HCT116 (cell line): ENCODE measurements at regions not wholly inside any gene's neighbourhood (a gene's known extent, or its start where the extent isn't known, plus 50 kb on each side); places are given as distances from the start of the nearest gene placed in this dataset.

ENCODE experiments used
- ATAC-seq: fragments of 200-7000 bp; cut with Tn5 transposase; 2 replicates; pipeline ENCODE4 v1.9.1; 2020; ENCODE audit warnings: mild to moderate bottlenecking, moderate library complexity
- BruUV-seq: library from RNA; stranded (reverse); fragments of 400-500 nt; replicated peaks from 2 replicates; lab custom pipeline; 2021; lab: Mats Ljungman, UMichigan
- CTCF ChIA-PET: fragments of 300-600 bp; sonication (Branson Sonifier 250); formaldehyde crosslinking; loops from one replicate; lab custom pipeline; 2021; ENCODE audit warnings: antibody characterized with exemption; lab: Charles Lee
- POLR2A ChIA-PET: fragments of 300-600, 350-600 bp; sonication (Branson Sonifier 250); formaldehyde crosslinking; loops from one replicate; lab custom pipeline; 2021; ENCODE audit warnings: antibody characterized with exemption; lab: Charles Lee
- RAD21 ChIA-PET, 2 experiments: fragments of 300-600 bp; sonication (Branson Sonifier 250); formaldehyde crosslinking; loops; one replicate each; lab custom pipeline; 2023; ENCODE audit warnings: low total read pairs in 2 of 2; ENCODE audit not compliant: uncharacterized antibody in 2 of 2, unreplicated experiment in 2 of 2, low non-redundant PET in 1 of 2; lab: Charles Lee
- DNase-seq: peaks from one replicate; pipeline ENCODE4 v3.0.0-alpha.2; 2010; ENCODE audit warnings: low read depth, low spot score
- H2AFZ ChIP-seq: fragments of 200-600 bp; shearing (Covaris generic), sonication (generic); 2 replicates; pipeline ENCODE4 v1.6.1; 2017; ENCODE audit warnings: low read depth, mixed run types, mixed read lengths, antibody characterized with exemption, low read length; ENCODE audit not compliant: poor library complexity, severe bottlenecking
- H3K27ac ChIP-seq: 2 replicates; pipeline ENCODE4 v1.5.1; 2012; ENCODE audit warnings: low read depth, low read length
- H3K27me3 ChIP-seq: fragments of 200-600 bp; sonication (generic); 2 replicates; pipeline ENCODE4 v1.6.1; 2016; ENCODE audit warnings: mixed run types, low read length, mixed read lengths; ENCODE audit not compliant: insufficient read depth
- H3K36me3 ChIP-seq, 2 experiments: fragments of 200-500 bp in 1 of 2; fragments of 200-600 bp in 1 of 2; sonication (Bioruptor generic) in 1 of 2; sonication (generic) in 1 of 2; 2 replicates each; pipeline versions ENCODE4 v1.5.1 to v1.6.1; 2014 to 2016; ENCODE audit warnings: low read length in 2 of 2, inconsistent platforms in 1 of 2, mixed read lengths in 1 of 2, mixed run types in 1 of 2; ENCODE audit not compliant: insufficient read depth in 2 of 2, control insufficient read depth in 1 of 2
- H3K4me1 ChIP-seq, 2 experiments: fragments of 200-600 bp in 1 of 2; sonication (generic) in 1 of 2; 2 replicates each; pipeline versions ENCODE4 v1.5.1 to v1.6.1; 2012 to 2017; ENCODE audit warnings: low read length in 2 of 2, inconsistent platforms in 1 of 2, mild to moderate bottlenecking in 1 of 2, mixed read lengths in 1 of 2, mixed run types in 1 of 2, moderate library complexity in 1 of 2; ENCODE audit not compliant: insufficient read depth in 2 of 2, control insufficient read depth in 1 of 2
- H3K4me2 ChIP-seq: fragments of 200-600 bp; sonication (generic); 2 replicates; pipeline ENCODE4 v1.6.1; 2017; ENCODE audit warnings: mixed run types, low read length, mixed read lengths
- H3K4me3 ChIP-seq, 2 experiments: fragments of 200-600 bp in 1 of 2; sonication (generic) in 1 of 2; replicated peaks in 1 of 2; 2 replicates each; pipeline ENCODE4 v1.5.1; 2011 to 2016; ENCODE audit warnings: low read length in 2 of 2, control low read depth in 1 of 2, low read depth in 1 of 2, mild to moderate bottlenecking in 1 of 2, mixed read lengths in 1 of 2, mixed run types in 1 of 2
- H3K79me2 ChIP-seq: fragments of 200-600 bp; sonication (generic); 2 replicates; pipeline ENCODE4 v1.6.1; 2017; ENCODE audit warnings: mild to moderate bottlenecking, mixed run types, low read length, moderate library complexity, mixed read lengths; ENCODE audit not compliant: insufficient read depth
- H3K9ac ChIP-seq: fragments of 200-600 bp; sonication (generic); 2 replicates; pipeline ENCODE4 v1.6.1; 2016; ENCODE audit warnings: low read length, mixed read lengths
- H3K9me2 ChIP-seq: fragments of 200-600 bp; sonication (generic), shearing (Covaris generic); 2 replicates; pipeline ENCODE4 v1.6.1; 2017; ENCODE audit warnings: mixed run types, mild to moderate bottlenecking, moderate library complexity; ENCODE audit not compliant: insufficient read depth
- H3K9me3 ChIP-seq, 2 experiments: fragments of 200-500 bp in 1 of 2; fragments of 200-600 bp in 1 of 2; sonication (Bioruptor generic) in 1 of 2; sonication (generic) in 1 of 2; 2 replicates each; pipeline ENCODE4 v1.6.1; 2014 to 2017; ENCODE audit warnings: low read length in 2 of 2, mixed read lengths in 2 of 2, inconsistent platforms in 1 of 2, low read depth in 1 of 2, mild to moderate bottlenecking in 1 of 2, mixed run types in 1 of 2, moderate library complexity in 1 of 2; ENCODE audit not compliant: control insufficient read depth in 1 of 2, insufficient read depth in 1 of 2
- H4K20me1 ChIP-seq: fragments of 200-600 bp; sonication (generic), shearing (Covaris generic); 2 replicates; pipeline ENCODE4 v1.6.1; 2017; ENCODE audit warnings: mixed run types, mild to moderate bottlenecking, moderate library complexity; ENCODE audit not compliant: insufficient read depth
- CBX3 ChIP-seq: IDR thresholded peaks from 2 replicates; pipeline ENCODE4 v1.6.1; 2012; ENCODE audit warnings: low read depth
- CEBPB ChIP-seq: IDR thresholded peaks from 2 replicates; pipeline ENCODE4 v1.6.1; 2012; ENCODE audit warnings: low read depth
- ELF1 ChIP-seq: IDR thresholded peaks from 2 replicates; pipeline ENCODE4 v1.6.1; 2012; ENCODE audit warnings: low read depth, borderline replicate concordance
- EZH2phosphoT487 ChIP-seq: fragments of 200-600 bp; IDR thresholded peaks from 2 replicates; pipeline ENCODE4 v1.6.1; 2018; ENCODE audit warnings: antibody characterized with exemption, borderline replicate concordance
- FOSL1 ChIP-seq: IDR thresholded peaks from 2 replicates; pipeline ENCODE4 v1.6.1; 2012; ENCODE audit warnings: low read depth
- JUND ChIP-seq: IDR thresholded peaks from 2 replicates; pipeline ENCODE4 v1.6.1; 2012
- POLR2A ChIP-seq: IDR thresholded peaks from 2 replicates; pipeline ENCODE4 v1.7.0; 2011; ENCODE audit warnings: borderline replicate concordance; ENCODE audit not compliant: insufficient read depth, insufficient read length; ENCODE audit errors: extremely low read depth
- POLR2AphosphoS5 ChIP-seq: IDR thresholded peaks from 2 replicates; pipeline ENCODE4 v1.6.1; 2011; ENCODE audit warnings: mild to moderate bottlenecking, low read depth, low read length, moderate library complexity
- RAD21 ChIP-seq: IDR thresholded peaks from 2 replicates; pipeline ENCODE4 v1.6.1; 2012; ENCODE audit warnings: low read depth, mild to moderate bottlenecking
- SIN3A ChIP-seq: IDR thresholded peaks from 2 replicates; pipeline ENCODE4 v1.6.1; 2012; ENCODE audit warnings: low read depth
- SRF ChIP-seq: IDR thresholded peaks from 2 replicates; pipeline ENCODE4 v1.6.1; 2012; ENCODE audit warnings: low read depth
- TCF7L2 ChIP-seq: IDR thresholded peaks from 2 replicates; pipeline ENCODE4 v1.7.0; 2011; ENCODE audit warnings: borderline replicate concordance, inconsistent platforms; ENCODE audit not compliant: insufficient read depth, insufficient read length; ENCODE audit errors: extremely low read depth
- YY1 ChIP-seq: IDR thresholded peaks from 2 replicates; pipeline ENCODE4 v1.6.1; 2011; ENCODE audit warnings: low read length, low read depth, moderate library complexity, mild to moderate bottlenecking; ENCODE audit not compliant: insufficient replicate concordance; ENCODE audit errors: extremely low read depth
- ZFX ChIP-seq: fragments of 450-650 bp; IDR thresholded peaks from 2 replicates; pipeline ENCODE4 v1.6.1; 2017
- intact Hi-C: fragments of 100-400 bp; cut with micrococcal nuclease; formaldehyde crosslinking; loops from 2 replicates; pipeline ENCODE4 v1.10.0; 2022
- TF ChIP-seq, protein P1 (sequence below): IDR thresholded peaks from 2 replicates; pipeline ENCODE4 v1.6.1; 2012
- TF ChIP-seq, protein P2 (sequence below): IDR thresholded peaks from 2 replicates; pipeline ENCODE4 v1.6.1; 2011; ENCODE audit warnings: mild to moderate bottlenecking, low read length, moderate library complexity; ENCODE audit not compliant: insufficient replicate concordance; ENCODE audit errors: extremely low read depth
- TF ChIP-seq, protein P3 (sequence below): IDR thresholded peaks from 2 replicates; pipeline ENCODE4 v1.6.1; 2012; ENCODE audit warnings: low read depth
- TF ChIP-seq, protein P4 (sequence below): IDR thresholded peaks from 2 replicates; pipeline ENCODE4 v1.6.1; 2012
- TF ChIP-seq, protein P5 (sequence below), 3 experiments: fragments of 200-600 bp in 1 of 3; sonication (generic) in 1 of 3; IDR thresholded peaks in 2 of 3; conservative IDR thresholded peaks in 1 of 3; 2 replicates each; pipeline ENCODE4 v1.5.1; 2012 to 2017; ENCODE audit warnings: low read depth in 2 of 3, low read length in 2 of 3, antibody characterized with exemption in 1 of 3, borderline replicate concordance in 1 of 3, control low read depth in 1 of 3, mild to moderate bottlenecking in 1 of 3, mixed read lengths in 1 of 3, mixed run types in 1 of 3, moderate library complexity in 1 of 3; ENCODE audit not compliant: insufficient read depth in 1 of 3

DNA sequence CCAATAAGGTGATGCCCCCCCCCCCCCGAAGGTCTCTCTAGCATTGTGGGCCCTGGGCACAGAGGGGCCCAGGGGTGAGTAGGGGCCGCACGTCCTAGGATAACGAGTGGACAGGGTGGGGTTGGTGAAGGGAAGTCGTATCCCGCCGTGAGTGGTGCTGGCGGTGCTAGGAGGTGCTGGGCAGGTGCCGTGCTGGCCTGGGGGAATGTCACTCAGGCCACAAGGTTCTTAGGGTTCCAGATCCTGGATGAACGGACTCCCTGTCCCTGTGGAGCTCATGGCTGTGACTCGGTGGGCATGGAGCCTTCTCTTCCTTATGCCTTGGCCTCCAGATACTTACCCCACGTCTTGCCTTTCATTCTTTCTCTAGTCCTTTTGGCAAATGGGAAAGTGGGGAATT lies 157.4 kb upstream of the SOX1 start:
- ChIA-PET CTCF (no interaction called here), POLR2A (no interaction called here), RAD21 (no interaction called here)
- peaks cover 0 to 5% of the 10 kb centered on the region in 2 experiments; a peak in 2 of 4 replicates for H3K4me1 ChIP-seq
- H3K4me2 ChIP-seq: no peak overlapping the region
- no peak overlapping the region for H3K4me3 ChIP-seq
- BruUV-seq: no TSS peak
- peaks cover 9% of the 10 kb centered on the region; the same call in 1 of the 2 replicates for H3K27me3 ChIP-seq
- no peaks in the 10 kb centered on the region for H3K79me2 ChIP-seq
- H3K9ac ChIP-seq: no peak overlapping the region
- H2AFZ ChIP-seq: no peak overlapping the region
- no peaks in the 10 kb centered on the region for H3K36me3 ChIP-seq
- no peak overlapping the region for H3K27ac ChIP-seq
- TF ChIP-seq YY1 (no peak), CEBPB (no peak), POLR2A (no peak), FOSL1 (no peak), RAD21 (no peak), SIN3A (no peak), EZH2phosphoT487 (no peak), ELF1 (no peak), TCF7L2 (no peak), CBX3 (no peak), SRF (no peak), JUND (no peak), POLR2AphosphoS5 (no peak), ZFX (no peak)
- TF ChIP-seq, protein P1, sequence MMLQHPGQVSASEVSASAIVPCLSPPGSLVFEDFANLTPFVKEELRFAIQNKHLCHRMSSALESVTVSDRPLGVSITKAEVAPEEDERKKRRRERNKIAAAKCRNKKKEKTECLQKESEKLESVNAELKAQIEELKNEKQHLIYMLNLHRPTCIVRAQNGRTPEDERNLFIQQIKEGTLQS: no peak
- TF ChIP-seq, protein P2, sequence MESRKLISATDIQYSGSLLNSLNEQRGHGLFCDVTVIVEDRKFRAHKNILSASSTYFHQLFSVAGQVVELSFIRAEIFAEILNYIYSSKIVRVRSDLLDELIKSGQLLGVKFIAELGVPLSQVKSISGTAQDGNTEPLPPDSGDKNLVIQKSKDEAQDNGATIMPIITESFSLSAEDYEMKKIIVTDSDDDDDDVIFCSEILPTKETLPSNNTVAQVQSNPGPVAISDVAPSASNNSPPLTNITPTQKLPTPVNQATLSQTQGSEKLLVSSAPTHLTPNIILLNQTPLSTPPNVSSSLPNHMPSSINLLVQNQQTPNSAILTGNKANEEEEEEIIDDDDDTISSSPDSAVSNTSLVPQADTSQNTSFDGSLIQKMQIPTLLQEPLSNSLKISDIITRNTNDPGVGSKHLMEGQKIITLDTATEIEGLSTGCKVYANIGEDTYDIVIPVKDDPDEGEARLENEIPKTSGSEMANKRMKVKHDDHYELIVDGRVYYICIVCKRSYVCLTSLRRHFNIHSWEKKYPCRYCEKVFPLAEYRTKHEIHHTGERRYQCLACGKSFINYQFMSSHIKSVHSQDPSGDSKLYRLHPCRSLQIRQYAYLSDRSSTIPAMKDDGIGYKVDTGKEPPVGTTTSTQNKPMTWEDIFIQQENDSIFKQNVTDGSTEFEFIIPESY: no peak
- TF ChIP-seq, protein P3, sequence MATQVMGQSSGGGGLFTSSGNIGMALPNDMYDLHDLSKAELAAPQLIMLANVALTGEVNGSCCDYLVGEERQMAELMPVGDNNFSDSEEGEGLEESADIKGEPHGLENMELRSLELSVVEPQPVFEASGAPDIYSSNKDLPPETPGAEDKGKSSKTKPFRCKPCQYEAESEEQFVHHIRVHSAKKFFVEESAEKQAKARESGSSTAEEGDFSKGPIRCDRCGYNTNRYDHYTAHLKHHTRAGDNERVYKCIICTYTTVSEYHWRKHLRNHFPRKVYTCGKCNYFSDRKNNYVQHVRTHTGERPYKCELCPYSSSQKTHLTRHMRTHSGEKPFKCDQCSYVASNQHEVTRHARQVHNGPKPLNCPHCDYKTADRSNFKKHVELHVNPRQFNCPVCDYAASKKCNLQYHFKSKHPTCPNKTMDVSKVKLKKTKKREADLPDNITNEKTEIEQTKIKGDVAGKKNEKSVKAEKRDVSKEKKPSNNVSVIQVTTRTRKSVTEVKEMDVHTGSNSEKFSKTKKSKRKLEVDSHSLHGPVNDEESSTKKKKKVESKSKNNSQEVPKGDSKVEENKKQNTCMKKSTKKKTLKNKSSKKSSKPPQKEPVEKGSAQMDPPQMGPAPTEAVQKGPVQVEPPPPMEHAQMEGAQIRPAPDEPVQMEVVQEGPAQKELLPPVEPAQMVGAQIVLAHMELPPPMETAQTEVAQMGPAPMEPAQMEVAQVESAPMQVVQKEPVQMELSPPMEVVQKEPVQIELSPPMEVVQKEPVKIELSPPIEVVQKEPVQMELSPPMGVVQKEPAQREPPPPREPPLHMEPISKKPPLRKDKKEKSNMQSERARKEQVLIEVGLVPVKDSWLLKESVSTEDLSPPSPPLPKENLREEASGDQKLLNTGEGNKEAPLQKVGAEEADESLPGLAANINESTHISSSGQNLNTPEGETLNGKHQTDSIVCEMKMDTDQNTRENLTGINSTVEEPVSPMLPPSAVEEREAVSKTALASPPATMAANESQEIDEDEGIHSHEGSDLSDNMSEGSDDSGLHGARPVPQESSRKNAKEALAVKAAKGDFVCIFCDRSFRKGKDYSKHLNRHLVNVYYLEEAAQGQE: no peak
- TF ChIP-seq, protein P4, sequence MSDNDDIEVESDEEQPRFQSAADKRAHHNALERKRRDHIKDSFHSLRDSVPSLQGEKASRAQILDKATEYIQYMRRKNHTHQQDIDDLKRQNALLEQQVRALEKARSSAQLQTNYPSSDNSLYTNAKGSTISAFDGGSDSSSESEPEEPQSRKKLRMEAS: no peak
- TF ChIP-seq, protein P5, sequence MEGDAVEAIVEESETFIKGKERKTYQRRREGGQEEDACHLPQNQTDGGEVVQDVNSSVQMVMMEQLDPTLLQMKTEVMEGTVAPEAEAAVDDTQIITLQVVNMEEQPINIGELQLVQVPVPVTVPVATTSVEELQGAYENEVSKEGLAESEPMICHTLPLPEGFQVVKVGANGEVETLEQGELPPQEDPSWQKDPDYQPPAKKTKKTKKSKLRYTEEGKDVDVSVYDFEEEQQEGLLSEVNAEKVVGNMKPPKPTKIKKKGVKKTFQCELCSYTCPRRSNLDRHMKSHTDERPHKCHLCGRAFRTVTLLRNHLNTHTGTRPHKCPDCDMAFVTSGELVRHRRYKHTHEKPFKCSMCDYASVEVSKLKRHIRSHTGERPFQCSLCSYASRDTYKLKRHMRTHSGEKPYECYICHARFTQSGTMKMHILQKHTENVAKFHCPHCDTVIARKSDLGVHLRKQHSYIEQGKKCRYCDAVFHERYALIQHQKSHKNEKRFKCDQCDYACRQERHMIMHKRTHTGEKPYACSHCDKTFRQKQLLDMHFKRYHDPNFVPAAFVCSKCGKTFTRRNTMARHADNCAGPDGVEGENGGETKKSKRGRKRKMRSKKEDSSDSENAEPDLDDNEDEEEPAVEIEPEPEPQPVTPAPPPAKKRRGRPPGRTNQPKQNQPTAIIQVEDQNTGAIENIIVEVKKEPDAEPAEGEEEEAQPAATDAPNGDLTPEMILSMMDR (IDR thresholded peaks at IDR 0.05 in 2 of 3, conservative IDR thresholded peaks at IDR 0.05 in 1 of 3; ENCODE audit: borderline replicate concordance in 1 of 3, insufficient read depth in 1 of 3, low read depth in 2 of 3, low read length in 2 of 3): no peak
- TF ChIP-seq, all 23 proteins: peak for 0
- no peak for DNase-seq
- H4K20me1 ChIP-seq: no peaks in the 10 kb centered on the region
- H3K9me2 ChIP-seq: no peaks in the 10 kb centered on the region
- H3K9me3 ChIP-seq: no peaks in the 10 kb centered on the region
- intact Hi-C loops: no loop called here
- ATAC-seq: no peak
